ENCODE measurements at regions not wholly inside any gene's neighbourhood (a gene's known extent, or its start where the extent isn't known, plus 50 kb on each side); places are given as distances from the start of the nearest gene placed in this dataset.
"Not testable (repeated sequence)": the region's sequence is repeated elsewhere in the genome, so short reads cannot be mapped to it uniquely, and the experiment has no call there.

GRCh38 chr3:16708285-16708684 lies 103.1 kb upstream of the DAZL start:
- no peak for FAIRE-seq

- FAIRE-seq, result not testable (repeated sequence)
Measured at GRCh38 chr3:16711691-16712090, 106.5 kb upstream of the DAZL start.

GRCh38 chr3:16715281-16715680 lies 110.1 kb upstream of the DAZL start:
- no peak for FAIRE-seq

GRCh38 chr3:16719426-16719825 lies 114.2 kb upstream of the DAZL start:
- no peak for FAIRE-seq

GRCh38 chr3:16720367-16720940 lies 115.2 kb upstream of the DAZL start:
- no peak for FAIRE-seq

GRCh38 chr3:16721494-16721893 lies 116.3 kb upstream of the DAZL start:
- FAIRE-seq, result no peak

GRCh38 chr3:16723978-16724377 lies 118.8 kb upstream of the DAZL start:
- no peak for FAIRE-seq

GRCh38 chr3:16724487-16724886 lies 119.3 kb upstream of the DAZL start:
- no peak for FAIRE-seq

- no peak for FAIRE-seq
Measured at GRCh38 chr3:16725972-16726371, 120.7 kb upstream of the DAZL start.

- no peak for FAIRE-seq
Measured at GRCh38 chr3:16728770-16729745, 123.8 kb upstream of the DAZL start.

GRCh38 chr3:16738451-16738850 lies 133.2 kb upstream of the DAZL start:
- FAIRE-seq, result no peak

GRCh38 chr3:16739541-16740105 lies 134.4 kb upstream of the DAZL start:
- FAIRE-seq, result no peak

- FAIRE-seq, result no peak
Measured at GRCh38 chr3:16740515-16740914, 135.3 kb upstream of the DAZL start.

- FAIRE-seq, result no peak
Measured at GRCh38 chr3:16741103-16741758, 136.0 kb upstream of the DAZL start.

- FAIRE-seq, result no peak
Measured at GRCh38 chr3:16741890-16742289, 136.7 kb upstream of the DAZL start.

- peak; percentile 33 for FAIRE-seq
Measured at GRCh38 chr3:16743276-16743675, 138.1 kb upstream of the DAZL start.

- FAIRE-seq, result no peak
Measured at GRCh38 chr3:16759227-16759903, 125.4 kb upstream of the PLCL2 start.

- FAIRE-seq, result no peak
Measured at GRCh38 chr3:16761571-16761970, 123.2 kb upstream of the PLCL2 start.

GRCh38 chr3:16765661-16766060 lies 119.1 kb upstream of the PLCL2 start:
- no peak for FAIRE-seq

- no peak for FAIRE-seq
Measured at GRCh38 chr3:16767006-16767405, 117.7 kb upstream of the PLCL2 start.

- FAIRE-seq, result no peak
Measured at GRCh38 chr3:16768014-16768413, 116.7 kb upstream of the PLCL2 start.

GRCh38 chr3:16768956-16769355 lies 115.8 kb upstream of the PLCL2 start:
- FAIRE-seq, result no peak

- FAIRE-seq, result no peak
Measured at GRCh38 chr3:16769525-16769924, 115.2 kb upstream of the PLCL2 start.
